SKM-1 (cell line): ENCODE measurements at regions not wholly inside any gene's neighbourhood (a gene's known extent, or its start where the extent isn't known, plus 50 kb on each side); places are given as distances from the start of the nearest gene placed in this dataset.
"Not testable (repeated sequence)": the region's sequence is repeated elsewhere in the genome, so short reads cannot be mapped to it uniquely, and the experiment has no call there.

Experiments
- DNase-seq: peaks from one replicate; lab custom pipeline; 2025; ENCODE audit not compliant: unreplicated experiment; lab: John Stamatoyannopoulos, UW

GRCh38 chr1:163570071-163570470, 248.3 kb downstream of the NUF2 start:
- no peak for DNase-seq

GRCh38 chr1:163571950-163572349, 250.2 kb downstream of the NUF2 start:
- no peak for DNase-seq

GRCh38 chr1:163574119-163574518, 252.4 kb downstream of the NUF2 start:
- DNase-seq: no peak

GRCh38 chr1:163580926-163581325, 259.2 kb downstream of the NUF2 start:
- DNase-seq: no peak

GRCh38 chr1:163583661-163584181, 262.0 kb downstream of the NUF2 start:
- no peak for DNase-seq

- DNase-seq: no peak
These were observed 264.0 kb downstream of the NUF2 start for GRCh38 chr1:163585796-163586195.

- DNase-seq: no peak
These were observed 267.0 kb downstream of the NUF2 start for GRCh38 chr1:163588796-163589195.

GRCh38 chr1:163589735-163590134, 268.0 kb downstream of the NUF2 start:
- no peak for DNase-seq

GRCh38 chr1:163591131-163591530, 269.4 kb downstream of the NUF2 start:
- DNase-seq: not testable (repeated sequence)

- DNase-seq: not testable (repeated sequence)
These were observed 270.9 kb downstream of the NUF2 start for GRCh38 chr1:163592623-163593022.

GRCh38 chr1:163596106-163596505, 274.4 kb downstream of the NUF2 start:
- DNase-seq: not testable (repeated sequence)

- DNase-seq: no peak
These were observed 274.9 kb downstream of the NUF2 start for GRCh38 chr1:163596541-163597258.

GRCh38 chr1:163604321-163604720, 282.6 kb downstream of the NUF2 start:
- DNase-seq: no peak

GRCh38 chr1:163604896-163605295, 283.1 kb downstream of the NUF2 start:
- no peak for DNase-seq

- DNase-seq: no peak
These were observed 287.2 kb downstream of the NUF2 start for GRCh38 chr1:163608979-163609378.

- DNase-seq: no peak
These were observed 288.1 kb downstream of the NUF2 start for GRCh38 chr1:163609858-163610257.

- DNase-seq: no peak
These were observed 288.7 kb downstream of the NUF2 start for GRCh38 chr1:163610486-163610885.

- no peak for DNase-seq
These were observed 292.6 kb downstream of the NUF2 start for GRCh38 chr1:163614361-163614760.

GRCh38 chr1:163628034-163628773, 306.4 kb downstream of the NUF2 start:
- no peak for DNase-seq

GRCh38 chr1:163632269-163632668, 310.5 kb downstream of the NUF2 start:
- DNase-seq: no peak

GRCh38 chr1:163633366-163633765, 311.6 kb downstream of the NUF2 start:
- DNase-seq: no peak

- DNase-seq: not testable (repeated sequence)
These were observed 323.9 kb downstream of the NUF2 start for GRCh38 chr1:163645676-163646075.
